Esophagus mucosa (tissue), 1 donor: ENCODE measurements at regions not wholly inside any gene's neighbourhood (a gene's known extent, or its start where the extent isn't known, plus 50 kb on each side); places are given as distances from the start of the nearest gene placed in this dataset.
"Not testable (repeated sequence)": the region's sequence is repeated elsewhere in the genome, so short reads cannot be mapped to it uniquely, and the experiment has no call there.

Experiments used
- ATAC-seq: fragments of 200-7000 bp; cut with Tn5 transposase; one replicate; pipeline ENCODE4 v1.9.1; 2020
- donor health status: DM: yes; HTN: yes; CAD: no.

GRCh38 chr11:44453871-44454270, 111.6 kb upstream of the CD82 start:
- ATAC-seq: no peak

- ATAC-seq: no peak
These were observed 110.8 kb upstream of the CD82 start for GRCh38 chr11:44454666-44455065.

- no peak for ATAC-seq
These were observed 108.7 kb upstream of the CD82 start for GRCh38 chr11:44456544-44457300.

DNA sequence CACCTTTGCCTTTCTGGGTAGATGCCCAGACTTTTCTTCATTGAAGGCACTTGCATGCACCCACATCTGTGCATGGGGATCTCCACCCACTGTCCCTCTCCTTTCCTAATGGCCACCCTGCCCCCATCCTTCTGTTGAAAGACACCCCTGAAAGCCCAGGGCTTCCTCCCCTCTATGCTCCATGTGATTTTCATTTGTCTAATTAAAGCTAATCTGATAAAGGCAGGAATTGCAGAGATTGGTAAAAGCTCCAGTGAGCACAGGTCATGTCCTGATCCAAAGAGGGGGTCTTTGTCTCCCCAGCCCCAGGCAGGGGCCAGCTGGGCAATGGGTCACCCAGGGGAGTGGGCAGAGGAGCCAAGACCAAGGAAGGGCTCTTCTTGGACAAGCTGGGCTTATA, 107.6 kb upstream of the CD82 start:
- ATAC-seq: no peak

- no peak for ATAC-seq
These were observed 101.7 kb upstream of the CD82 start for GRCh38 chr11:44463751-44464150.

DNA sequence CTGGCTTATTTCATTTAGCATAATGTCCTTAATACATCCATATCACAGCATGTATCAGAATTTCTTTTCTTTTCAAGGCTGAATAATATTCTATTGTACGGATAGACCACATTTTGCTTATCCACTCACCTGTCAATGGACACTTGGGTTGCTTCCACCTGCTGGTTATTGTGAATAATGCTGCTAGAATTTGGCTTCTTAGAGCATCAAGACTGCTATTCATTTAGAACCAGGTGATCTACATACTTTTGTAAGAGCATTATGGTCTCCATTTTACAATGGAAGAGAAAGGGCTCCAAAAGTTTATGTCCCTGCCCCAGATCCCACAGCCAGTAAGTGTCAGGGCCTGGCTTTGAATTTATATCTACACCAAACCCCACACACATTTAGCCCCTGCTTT, 100.7 kb upstream of the CD82 start:
- no peak for ATAC-seq

GRCh38 chr11:44466531-44467205, 98.8 kb upstream of the CD82 start:
- ATAC-seq: no peak

- ATAC-seq: no peak
These were observed 98.0 kb upstream of the CD82 start for GRCh38 chr11:44467413-44467812.

DNA sequence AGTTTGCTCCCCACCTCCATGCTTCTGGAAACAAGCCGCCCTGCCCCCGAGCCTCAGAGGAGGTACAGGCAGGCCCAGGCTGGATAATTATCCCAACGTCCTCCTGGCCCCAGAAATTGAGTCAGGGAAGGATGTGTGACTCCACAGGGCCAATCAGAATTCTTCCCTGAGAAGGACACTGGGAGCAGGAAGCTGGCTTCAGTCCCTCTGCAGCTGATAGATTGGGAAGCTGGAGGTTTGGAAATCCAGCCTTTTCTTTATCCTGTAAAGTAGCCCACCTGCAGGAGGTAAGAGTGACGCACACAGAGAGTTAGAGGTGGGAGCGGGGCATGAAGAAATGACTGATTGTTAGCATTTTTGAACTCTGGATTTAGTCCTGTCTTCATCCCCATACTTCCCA, 97.5 kb upstream of the CD82 start:
- ATAC-seq: no peak

DNA sequence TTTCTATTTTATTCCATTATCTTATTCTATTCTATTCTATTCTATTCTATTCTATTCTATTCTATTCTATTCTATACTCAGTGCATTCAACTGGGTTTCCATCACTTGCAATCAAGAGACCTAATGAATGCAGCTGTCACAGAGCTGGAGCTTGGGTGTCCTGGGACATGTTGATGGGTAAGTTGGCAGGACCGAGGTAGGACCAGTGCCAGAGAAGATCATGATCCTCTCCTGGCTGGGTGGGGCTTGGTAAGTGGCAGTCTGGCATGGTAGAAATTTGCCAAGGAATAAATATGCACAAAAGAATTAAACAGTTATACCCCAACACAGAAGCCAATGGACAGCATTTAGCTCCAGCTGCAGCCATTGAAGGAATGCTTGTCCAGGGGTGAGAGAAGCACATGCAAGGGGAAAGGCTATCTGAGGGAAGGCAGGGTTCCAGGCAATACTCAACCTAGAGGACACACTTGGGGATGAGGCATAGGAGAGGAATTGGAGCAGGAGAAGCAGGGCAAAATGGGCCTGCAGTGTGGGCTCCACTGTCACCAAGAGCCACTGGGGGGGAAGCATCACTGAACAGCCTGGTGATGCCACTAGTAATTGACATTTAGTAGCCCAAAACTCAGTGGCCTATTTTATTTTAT, 97.0 kb upstream of the CD82 start:
- ATAC-seq: no peak

- no peak for ATAC-seq
These were observed 96.1 kb upstream of the CD82 start for GRCh38 chr11:44469412-44469811.

- ATAC-seq: no peak
These were observed 94.6 kb upstream of the CD82 start for GRCh38 chr11:44470854-44471253.

DNA sequence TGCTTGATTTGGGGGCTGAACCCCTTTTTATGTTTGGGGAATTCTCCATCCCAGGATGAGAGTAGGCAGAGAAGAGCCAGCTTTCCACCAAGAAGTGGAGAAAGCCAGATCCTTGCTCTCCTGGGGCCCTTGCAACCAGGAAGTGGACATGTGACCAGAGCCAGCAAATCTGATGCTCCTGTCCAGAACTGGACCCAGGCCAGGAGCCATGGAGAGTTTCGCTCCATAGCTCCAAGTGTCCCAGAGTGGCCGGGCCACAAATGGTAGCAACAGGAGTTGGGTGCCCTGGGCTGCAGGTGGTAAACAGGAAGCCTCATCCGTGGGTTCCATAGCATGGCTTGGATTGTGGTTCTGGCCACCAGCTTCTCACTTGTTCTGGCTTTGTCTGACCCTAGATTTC, 93.9 kb upstream of the CD82 start:
- no peak for ATAC-seq

DNA sequence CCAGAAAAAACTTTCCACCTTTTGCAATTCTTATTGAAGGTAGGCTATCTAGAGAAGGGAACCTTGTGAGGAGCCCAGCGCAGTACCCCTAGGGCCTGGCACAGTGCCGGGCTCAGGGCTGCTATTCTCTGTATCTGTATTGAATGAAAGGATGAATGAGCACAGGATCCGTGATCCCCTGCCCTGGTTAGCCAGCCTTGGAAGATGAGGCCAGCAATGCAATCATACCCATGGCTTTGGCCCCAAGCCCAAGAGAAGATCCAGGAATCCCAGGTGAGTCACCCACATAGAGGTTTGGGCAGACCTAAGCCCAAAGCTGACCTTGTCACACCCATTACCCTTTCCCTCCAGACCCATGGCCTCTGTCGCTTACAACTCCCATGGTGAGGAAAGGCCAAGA, 92.5 kb upstream of the CD82 start:
- ATAC-seq: no peak

GRCh38 chr11:44474702-44475101, 90.8 kb upstream of the CD82 start:
- ATAC-seq: no peak

DNA sequence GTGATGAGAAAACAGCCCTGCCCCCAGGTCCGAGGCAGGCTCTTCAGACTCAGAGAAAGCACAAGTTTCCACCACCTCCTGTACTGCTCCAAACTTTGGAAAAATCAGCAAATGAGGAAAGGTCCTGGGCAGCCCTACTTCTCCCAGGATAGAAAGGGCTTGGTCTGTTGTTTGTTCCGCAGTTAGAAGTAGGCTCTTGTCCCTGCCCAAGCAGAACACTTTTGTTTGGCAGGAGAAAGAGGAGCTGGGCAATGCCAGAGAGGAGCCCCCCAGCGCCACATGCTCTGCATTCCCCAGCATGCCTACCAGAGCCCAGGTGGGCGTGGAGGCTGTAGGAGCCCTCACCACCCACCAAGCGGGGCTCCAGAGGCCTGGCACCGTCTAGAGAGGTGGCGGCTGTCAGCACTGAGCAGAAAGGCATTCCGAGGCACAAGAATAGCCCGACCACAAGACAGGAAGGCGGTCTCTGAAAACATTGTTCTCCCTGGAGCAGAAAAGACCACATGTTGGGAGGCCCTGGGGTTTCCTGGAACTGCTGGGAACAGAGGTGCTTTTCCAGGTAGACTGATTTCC, 90.3 kb upstream of the CD82 start:
- ATAC-seq: no peak

GRCh38 chr11:44482338-44482737, 83.1 kb upstream of the CD82 start:
- not testable (repeated sequence) for ATAC-seq

DNA sequence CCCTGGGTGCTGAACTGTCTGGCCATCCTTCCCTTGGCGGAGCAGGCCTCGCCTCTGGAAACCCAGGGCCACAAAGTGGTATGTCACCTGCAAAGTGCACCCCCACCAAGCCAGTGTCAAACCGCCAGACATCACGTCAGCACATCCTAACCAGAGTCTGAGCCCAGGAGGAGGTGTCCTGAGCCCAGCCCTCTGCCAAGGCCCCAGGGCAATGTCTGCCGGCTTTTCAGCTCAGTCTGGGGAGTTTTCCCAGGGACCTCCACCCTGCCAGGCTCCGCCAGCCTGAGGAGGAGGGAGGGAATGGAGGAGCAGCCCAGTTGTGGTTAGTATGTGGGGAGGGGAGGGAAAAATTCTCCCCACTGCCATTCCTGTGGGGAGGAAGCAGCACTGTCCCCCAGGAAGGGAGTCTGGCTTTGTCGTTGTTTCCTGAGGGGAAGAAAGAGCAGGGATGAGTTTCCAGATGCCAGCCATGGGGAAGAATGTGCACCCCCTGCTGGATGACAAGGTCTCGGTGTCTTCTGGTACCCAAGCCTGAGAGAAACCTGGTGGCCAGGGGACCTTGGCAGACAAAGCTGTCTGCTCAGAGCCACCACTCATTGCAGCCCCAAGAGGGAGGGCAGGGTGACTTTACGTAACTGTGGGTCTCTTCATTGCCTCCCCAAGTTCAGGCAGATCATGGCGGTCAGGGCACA, 81.4 kb upstream of the CD82 start:
- ATAC-seq: no peak

GRCh38 chr11:44488165-44488965, 77.1 kb upstream of the CD82 start:
- no peak for ATAC-seq

DNA sequence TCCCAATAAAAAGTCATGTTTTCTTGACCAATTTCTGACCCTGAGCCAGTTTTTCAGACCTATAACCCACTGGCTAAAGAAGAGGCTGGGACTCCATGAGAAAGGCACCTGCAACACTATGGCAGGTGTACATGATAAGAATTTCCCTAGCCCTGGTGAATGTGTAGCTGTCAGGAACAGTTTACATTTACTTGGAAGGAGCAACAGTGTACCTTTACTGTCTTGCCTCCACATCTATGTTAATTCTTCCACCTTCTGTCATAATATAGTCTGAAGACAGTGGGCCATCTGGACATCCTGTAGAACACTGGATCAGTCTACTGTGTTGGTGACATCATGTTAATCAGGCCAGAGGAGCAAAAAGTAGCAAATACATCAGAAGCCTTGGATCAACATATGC, 72.1 kb upstream of the CD82 start:
- no peak for ATAC-seq

- ATAC-seq: no peak
These were observed 71.5 kb upstream of the CD82 start for GRCh38 chr11:44493930-44494329.

GRCh38 chr11:44494785-44495184, 70.7 kb upstream of the CD82 start:
- ATAC-seq: no peak
